BLaER1 (cell line): ENCODE measurements at regions not wholly inside any gene's neighbourhood (a gene's known extent, or its start where the extent isn't known, plus 50 kb on each side); places are given as distances from the start of the nearest gene placed in this dataset.

ENCODE experiments used
- H3K27ac ChIP-seq: shearing (Covaris generic); formaldehyde crosslinking; 2 replicates; pipeline ENCODE4 v1.8.1; 2022
- H3K27me3 ChIP-seq: shearing (Covaris generic); formaldehyde crosslinking; 2 replicates; pipeline ENCODE4 v1.8.1; 2022
- H3K36me3 ChIP-seq: shearing (Covaris generic); formaldehyde crosslinking; 2 replicates; pipeline ENCODE4 v1.8.1; 2022
- H3K4me1 ChIP-seq: shearing (Covaris generic); formaldehyde crosslinking; 2 replicates; pipeline ENCODE4 v1.8.1; 2022
- H3K4me2 ChIP-seq: shearing (Covaris generic); formaldehyde crosslinking; 2 replicates; pipeline ENCODE4 v1.8.1; 2022
- H3K4me3 ChIP-seq: shearing (Covaris generic); formaldehyde crosslinking; 2 replicates; pipeline ENCODE4 v1.8.1; 2022
- H3K9ac ChIP-seq: shearing (Covaris generic); formaldehyde crosslinking; 2 replicates; pipeline ENCODE4 v1.8.1; 2022
- H3K9me3 ChIP-seq: shearing (Covaris generic); formaldehyde crosslinking; 2 replicates; pipeline ENCODE4 v1.8.1; 2022
- H4K20me1 ChIP-seq: shearing (Covaris generic); formaldehyde crosslinking; 2 replicates; pipeline ENCODE4 v1.8.1; 2022
- Cebpa-rat ChIP-seq: shearing (Covaris generic); IDR thresholded peaks from 2 replicates; pipeline ENCODE4 v1.8.1; 2022

- Histone ChIP-seq H3K36me3 (no peaks in the 10 kb centered on the region), H3K9ac (no peak overlapping the region), H4K20me1 (no peaks in the 10 kb centered on the region), H3K27ac (no peak overlapping the region), H3K9me3 (no peaks in the 10 kb centered on the region), H3K4me1 (no peaks in the 10 kb centered on the region), H3K4me3 (no peak overlapping the region), H3K27me3 (no peaks in the 10 kb centered on the region), H3K4me2 (no peak overlapping the region)
- no peak for TF ChIP-seq Cebpa-rat
Observed at GRCh38 chr7:120089968-120090367, 183.0 kb upstream of the KCND2 start.

DNA sequence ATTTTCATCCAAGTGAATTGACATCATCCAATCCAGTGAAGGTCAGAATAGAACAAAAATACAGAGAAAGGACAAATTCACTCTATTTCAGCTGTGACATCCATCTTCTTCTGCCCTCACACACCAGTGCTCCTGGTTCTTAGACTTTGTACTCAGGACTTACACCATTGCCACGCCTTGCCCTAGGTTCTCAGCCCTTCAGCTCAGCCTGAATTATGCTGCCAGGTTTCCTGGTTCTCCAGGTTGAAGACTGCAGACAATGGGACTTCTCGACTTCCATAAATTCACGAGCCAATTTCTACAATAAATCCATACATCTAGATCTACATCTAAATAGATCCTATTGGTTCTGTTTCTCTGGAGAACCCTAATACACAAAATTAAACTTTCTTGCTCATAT is 181.2 kb upstream of the KCND2 start:
- Histone ChIP-seq H3K4me2 (no peak overlapping the region), H3K9me3 (no peaks in the 10 kb centered on the region), H3K9ac (no peak overlapping the region), H4K20me1 (no peaks in the 10 kb centered on the region), H3K4me1 (no peaks in the 10 kb centered on the region), H3K36me3 (no peaks in the 10 kb centered on the region), H3K27ac (no peak overlapping the region), H3K4me3 (no peak overlapping the region), H3K27me3 (no peaks in the 10 kb centered on the region)
- TF ChIP-seq Cebpa-rat, result no peak

- Histone ChIP-seq H3K9ac (no peak overlapping the region), H3K4me2 (no peak overlapping the region), H3K4me1 (no peaks in the 10 kb centered on the region), H4K20me1 (no peaks in the 10 kb centered on the region), H3K4me3 (no peak overlapping the region), H3K9me3 (no peaks in the 10 kb centered on the region), H3K36me3 (no peaks in the 10 kb centered on the region), H3K27me3 (no peaks in the 10 kb centered on the region), H3K27ac (no peak overlapping the region)
- TF ChIP-seq Cebpa-rat, result no peak
Observed at GRCh38 chr7:120097020-120097419, 176.0 kb upstream of the KCND2 start.

- no peaks in the 10 kb centered on the region for H3K36me3 ChIP-seq
Observed at GRCh38 chr7:120097774-120098173, 175.2 kb upstream of the KCND2 start.

DNA sequence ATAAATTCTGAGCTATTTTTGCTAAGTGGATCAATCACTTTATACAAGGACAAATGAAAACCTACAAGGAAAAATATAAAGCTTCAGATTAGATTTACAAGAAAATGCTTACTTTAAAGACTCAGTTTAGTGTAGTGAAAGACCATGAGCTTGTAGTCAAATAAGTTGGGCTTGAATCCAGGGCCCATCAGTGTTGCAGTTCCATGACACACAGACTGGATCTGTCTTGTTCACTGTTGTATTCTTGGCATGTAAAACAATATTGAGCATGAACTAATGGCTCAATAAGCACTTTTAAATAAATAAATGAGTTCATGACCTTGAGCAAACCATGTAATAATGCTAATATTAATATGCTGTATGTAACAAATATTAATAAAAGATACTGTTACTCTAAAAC is 164.6 kb upstream of the KCND2 start:
- peaks cover 9% of the 10 kb centered on the region; the same call in 1 of the 2 replicates for H3K9me3 ChIP-seq
- H3K36me3 ChIP-seq, result no peaks in the 10 kb centered on the region
- no peak overlapping the region for H3K4me3 ChIP-seq
- TF ChIP-seq Cebpa-rat, result no peak
- H3K9ac ChIP-seq, result no peak overlapping the region
- no peaks in the 10 kb centered on the region for H3K27me3 ChIP-seq
- no peaks in the 10 kb centered on the region for H4K20me1 ChIP-seq
- no peak overlapping the region for H3K27ac ChIP-seq
- no peak overlapping the region for H3K4me2 ChIP-seq
- no peaks in the 10 kb centered on the region for H3K4me1 ChIP-seq

More at GRCh38 chr7:120097774-120098173, 175.2 kb upstream of the KCND2 start:
- H3K27ac ChIP-seq, result no peak overlapping the region
- no peak overlapping the region for H3K9ac ChIP-seq
- no peak overlapping the region for H3K4me2 ChIP-seq
- TF ChIP-seq Cebpa-rat, result no peak
- no peaks in the 10 kb centered on the region for H3K4me1 ChIP-seq
- H3K27me3 ChIP-seq, result no peaks in the 10 kb centered on the region
- no peaks in the 10 kb centered on the region for H3K9me3 ChIP-seq
- no peaks in the 10 kb centered on the region for H4K20me1 ChIP-seq
- no peak overlapping the region for H3K4me3 ChIP-seq

DNA sequence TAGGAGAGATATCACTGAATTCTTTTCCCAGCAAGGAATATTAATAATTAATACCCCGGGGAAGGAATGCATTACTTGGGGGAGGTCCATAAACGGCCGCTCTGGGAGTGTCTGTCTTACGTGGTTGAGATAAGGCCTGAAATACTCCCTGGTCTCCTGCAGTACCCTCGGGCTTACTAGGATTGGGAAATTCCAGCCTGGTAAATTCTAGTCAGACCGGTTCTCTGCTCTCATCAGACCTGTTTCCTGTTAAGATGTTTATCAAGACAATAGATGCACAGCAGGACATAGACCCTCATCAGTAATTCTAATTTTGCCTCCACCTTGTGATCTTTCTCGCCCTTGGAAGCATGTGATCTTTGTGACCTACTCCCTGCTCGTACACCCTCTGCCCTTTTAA is 162.8 kb upstream of the KCND2 start:
- Histone ChIP-seq H3K4me2 (no peak overlapping the region), H3K27me3 (no peaks in the 10 kb centered on the region), H3K9me3 (peaks cover 9% of the 10 kb centered on the region; the same call in 1 of the 2 replicates), H3K36me3 (no peaks in the 10 kb centered on the region), H3K4me1 (no peaks in the 10 kb centered on the region), H3K27ac (no peak overlapping the region), H3K4me3 (no peak overlapping the region), H3K9ac (no peak overlapping the region), H4K20me1 (no peaks in the 10 kb centered on the region)
- no peak for TF ChIP-seq Cebpa-rat

- no peak overlapping the region for H3K9ac ChIP-seq
- H3K27me3 ChIP-seq, result no peaks in the 10 kb centered on the region
- no peaks in the 10 kb centered on the region for H3K36me3 ChIP-seq
- no peaks in the 10 kb centered on the region for H4K20me1 ChIP-seq
- no peak overlapping the region for H3K4me2 ChIP-seq
- H3K9me3 ChIP-seq, result peaks cover 19% of the 10 kb centered on the region
- no peaks in the 10 kb centered on the region for H3K4me1 ChIP-seq
- TF ChIP-seq Cebpa-rat, result no peak
- H3K27ac ChIP-seq, result no peak overlapping the region
- H3K4me3 ChIP-seq, result no peak overlapping the region
Observed at GRCh38 chr7:120114626-120115025, 158.3 kb upstream of the KCND2 start.

- Histone ChIP-seq H3K27ac (no peak overlapping the region), H3K9ac (no peak overlapping the region), H3K36me3 (no peaks in the 10 kb centered on the region), H3K9me3 (no peaks in the 10 kb centered on the region), H3K4me3 (no peak overlapping the region), H3K4me2 (no peak overlapping the region), H4K20me1 (no peaks in the 10 kb centered on the region), H3K4me1 (no peaks in the 10 kb centered on the region), H3K27me3 (no peaks in the 10 kb centered on the region)
- no peak for TF ChIP-seq Cebpa-rat
Observed at GRCh38 chr7:120123528-120123927, 149.4 kb upstream of the KCND2 start.

DNA sequence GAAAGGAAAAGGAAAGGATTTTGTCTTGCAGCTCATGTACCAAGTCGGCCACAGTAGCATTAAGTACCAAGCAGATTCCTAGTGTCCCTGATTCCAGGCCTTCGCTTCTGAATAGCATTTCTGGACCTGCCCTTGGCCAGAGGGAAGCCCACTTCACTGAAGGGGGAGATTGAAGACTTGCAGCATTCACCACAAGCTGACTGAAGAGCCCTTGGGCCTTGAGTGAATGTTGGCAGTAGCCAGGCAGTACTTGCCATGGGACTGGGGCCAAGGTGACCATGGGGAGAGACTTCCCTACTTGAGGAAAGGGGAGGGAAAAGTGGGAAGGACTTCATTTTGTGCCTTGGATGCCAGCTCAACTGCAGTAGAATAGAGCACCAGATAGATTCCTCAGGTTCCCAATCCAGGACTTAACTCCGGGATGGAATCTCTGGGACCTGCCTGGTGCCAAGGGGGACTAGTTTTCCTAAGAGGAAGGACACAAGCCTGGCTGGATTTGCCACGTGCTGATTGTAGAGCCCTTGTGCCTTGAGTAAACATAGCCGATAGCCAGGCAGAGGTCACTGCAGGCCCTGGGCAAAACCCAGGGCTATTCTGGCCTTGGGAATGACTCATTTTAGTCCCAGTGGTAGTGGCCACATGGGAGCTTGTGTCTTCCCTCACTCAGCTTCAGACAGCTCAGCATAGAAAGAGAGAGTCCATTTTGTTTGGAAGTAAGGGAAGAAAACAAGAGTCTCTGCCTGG is 141.7 kb upstream of the KCND2 start:
- Histone ChIP-seq H4K20me1 (no peaks in the 10 kb centered on the region), H3K4me3 (no peak overlapping the region), H3K4me2 (no peak overlapping the region), H3K9me3 (peaks cover 14% of the 10 kb centered on the region), H3K27me3 (no peaks in the 10 kb centered on the region), H3K27ac (no peak overlapping the region), H3K9ac (no peak overlapping the region), H3K36me3 (no peaks in the 10 kb centered on the region), H3K4me1 (no peaks in the 10 kb centered on the region)
- TF ChIP-seq Cebpa-rat, result no peak

- Histone ChIP-seq H3K4me3 (no peak overlapping the region), H3K27me3 (no peaks in the 10 kb centered on the region), H3K9me3 (no peaks in the 10 kb centered on the region), H3K9ac (no peak overlapping the region), H3K4me1 (no peaks in the 10 kb centered on the region), H3K4me2 (no peak overlapping the region), H3K27ac (no peak overlapping the region), H3K36me3 (no peaks in the 10 kb centered on the region), H4K20me1 (no peaks in the 10 kb centered on the region)
- no peak for TF ChIP-seq Cebpa-rat
Observed at GRCh38 chr7:120138497-120138896, 134.5 kb upstream of the KCND2 start.

DNA sequence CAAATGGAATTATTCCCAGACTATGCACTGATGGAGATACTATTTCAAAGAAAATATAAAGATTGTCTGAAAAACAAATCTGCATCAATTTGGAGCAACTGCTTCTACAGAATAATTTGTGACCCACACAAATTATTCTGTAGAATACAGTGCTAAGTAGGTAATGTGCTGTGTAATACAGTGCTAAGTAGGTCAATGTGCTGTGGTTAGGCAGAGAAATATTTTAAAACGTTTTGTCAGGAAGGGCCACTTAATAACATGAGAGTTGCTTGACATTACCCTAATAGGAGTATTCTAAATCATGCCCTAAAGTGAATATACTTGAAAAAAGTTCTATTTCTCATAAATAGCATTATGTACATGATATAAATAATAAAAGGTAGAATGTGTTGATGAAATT is 116.5 kb upstream of the KCND2 start:
- no peak for TF ChIP-seq Cebpa-rat
- H4K20me1 ChIP-seq, result no peaks in the 10 kb centered on the region
- no peaks in the 10 kb centered on the region for H3K27me3 ChIP-seq
- H3K4me1 ChIP-seq, result no peaks in the 10 kb centered on the region
- H3K4me2 ChIP-seq, result no peak overlapping the region
- no peaks in the 10 kb centered on the region for H3K36me3 ChIP-seq
- no peak overlapping the region for H3K27ac ChIP-seq
- H3K4me3 ChIP-seq, result no peak overlapping the region
- no peak overlapping the region for H3K9ac ChIP-seq
- H3K9me3 ChIP-seq, result no peaks in the 10 kb centered on the region
